ENCODE measurements at regions not wholly inside any gene's neighbourhood (a gene's known extent, or its start where the extent isn't known, plus 50 kb on each side); places are given as distances from the start of the nearest gene placed in this dataset.

GRCh38 chr2:10990561-10991111 is 78.9 kb downstream of the KCNF1 start (continued):
- TF ChIP-seq USF1 (IDR thresholded peaks at IDR 0.05; ENCODE audit: borderline replicate concordance, low read depth) (no peak), NRF1 (IDR thresholded peaks at IDR 0.05; ENCODE audit: low read depth, low read length) (no peak)

- H3K79me2 ChIP-seq (ENCODE audit: insufficient read depth), result no peaks in the 10 kb centered on the region
- no peaks in the 10 kb centered on the region for H4K20me1 ChIP-seq (ENCODE audit: insufficient read depth)
- H3K4me2 ChIP-seq, result no peak overlapping the region
- no peak overlapping the region for H3K9ac ChIP-seq
- H2AFZ ChIP-seq (ENCODE audit: low read depth), result no peak overlapping the region
- H3K36me3 ChIP-seq (replicated peaks in 1 of 2; ENCODE audit: control insufficient read depth in 1 of 2, insufficient read depth in 2 of 2, low read length in 1 of 2), result no peaks in the 10 kb centered on the region
- ChIA-PET CTCF (interaction anchor here (1.6 to 2.0 kb wide), 3 partner anchors 132 to 160 kb away, joined by 4 to 8 read pairs (median 5); no protein-coding TSS in a partner anchor), POLR2A (no interaction called here)
- H3K4me1 ChIP-seq (ENCODE audit: control insufficient read depth in 1 of 2, insufficient read depth in 2 of 2, low read depth in 1 of 2, low read length in 1 of 2), result no peaks in the 10 kb centered on the region
- H3K4me3 ChIP-seq (ENCODE audit: low read depth in 2 of 2, low read length in 1 of 2), result no peak overlapping the region
- no peak for DNase-seq
- no peaks in the 10 kb centered on the region for H3K9me2 ChIP-seq
- WGBS (ENCODE audit: low lambda C conversion rate), result 51% methylated on average over 14 of the region's 14 CpGs
- TF ChIP-seq FOXM1 (IDR thresholded peaks at IDR 0.05; ENCODE audit: low read depth) (no peak), JUND (IDR thresholded peaks at IDR 0.05) (no peak), SIN3A (IDR thresholded peaks at IDR 0.05; ENCODE audit: borderline replicate concordance, low read depth, low read length) (no peak), FOSL2 (IDR thresholded peaks at IDR 0.05; ENCODE audit: borderline replicate concordance, low read depth) (no peak), USF1 (IDR thresholded peaks at IDR 0.05; ENCODE audit: borderline replicate concordance, low read depth) (no peak), RAD21 (IDR thresholded peaks at IDR 0.05; ENCODE audit: low read length) (no peak), RXRA (IDR thresholded peaks at IDR 0.05; ENCODE audit: borderline replicate concordance, low read depth) (no peak), RCOR1 (IDR thresholded peaks at IDR 0.05; ENCODE audit: low read length) (no peak), USF2 (IDR thresholded peaks at IDR 0.05; ENCODE audit: borderline replicate concordance, low read depth, low read length) (no peak), YY1 (IDR thresholded peaks at IDR 0.05; ENCODE audit: low read depth) (no peak), TCF12 (IDR thresholded peaks at IDR 0.05) (no peak), TAF1 (IDR thresholded peaks at IDR 0.05; ENCODE audit: borderline replicate concordance, low read depth, low read length) (no peak), CTCF (IDR thresholded peaks at IDR 0.05) (no peak), RFX5 (IDR thresholded peaks at IDR 0.05; ENCODE audit: low read length) (no peak), GATA2 (CRISPR knock-in tag; IDR thresholded peaks at IDR 0.05) (no peak)
- peaks cover 5% of the 10 kb centered on the region; the same call in 1 of the 2 replicates for H3K27me3 ChIP-seq (ENCODE audit: insufficient read depth)
- H3F3A ChIP-seq (replicated peaks; ENCODE audit: insufficient read depth), result no peaks in the 10 kb centered on the region
- H3K9me3 ChIP-seq, result no peaks in the 10 kb centered on the region
- no peak overlapping the region for H3K27ac ChIP-seq (ENCODE audit: low read depth in 2 of 2, low read length in 1 of 2)
Measured at GRCh38 chr2:10992023-10992791, 80.5 kb downstream of the KCNF1 start.

All from SK-N-SH (cell line).